MM.1S (cell line): ENCODE measurements at regions not wholly inside any gene's neighbourhood (a gene's known extent, or its start where the extent isn't known, plus 50 kb on each side); places are given as distances from the start of the nearest gene placed in this dataset.

ENCODE experiments used
- CTCF ChIP-seq: fragments of 300-600 bp; sonication (generic); IDR thresholded peaks from 2 replicates; pipeline ENCODE4 v1.5.1; 2016; ENCODE audit warnings: antibody characterized with exemption, low read length, mixed read lengths
- EZH2 ChIP-seq: fragments of 300-600 bp; sonication (generic); optimal IDR thresholded peaks from 2 replicates; pipeline ENCODE3; 2017; ENCODE audit warnings: low read depth, mild to moderate bottlenecking, antibody characterized with exemption, low read length, mixed read lengths
- EZH2phosphoT487 ChIP-seq: fragments of 300-600 bp; sonication (generic); IDR thresholded peaks from 2 replicates; pipeline ENCODE4 v1.6.1; 2018; ENCODE audit warnings: antibody characterized with exemption, low read length

GRCh38 chr5:106459541-106459940, 1211.2 kb downstream of the EFNA5 start:
- no peak for TF ChIP-seq CTCF
- no peak for TF ChIP-seq EZH2
- no peak for TF ChIP-seq EZH2phosphoT487
